ENCODE measurements at regions not wholly inside any gene's neighbourhood (a gene's known extent, or its start where the extent isn't known, plus 50 kb on each side); places are given as distances from the start of the nearest gene placed in this dataset.

GRCh38 chr2:152961351-152961750, 242.9 kb downstream of the ARL6IP6 start:
- DNase-seq, result no peak

- DNase-seq, result peak; percentile 66
These were observed 231.7 kb downstream of the ARL6IP6 start for GRCh38 chr2:152950126-152950525.

GRCh38 chr2:152944099-152944498, 225.7 kb downstream of the ARL6IP6 start:
- no peak for DNase-seq

GRCh38 chr2:152942940-152943440, 224.6 kb downstream of the ARL6IP6 start:
- no peak for DNase-seq

GRCh38 chr2:152930501-152930900, 212.1 kb downstream of the ARL6IP6 start:
- no peak for DNase-seq

GRCh38 chr2:152929628-152930027, 211.2 kb downstream of the ARL6IP6 start:
- DNase-seq, result no peak

- DNase-seq, result peak; percentile 92
These were observed 207.4 kb downstream of the ARL6IP6 start for GRCh38 chr2:152925547-152926448.

GRCh38 chr2:152924722-152925121, 206.3 kb downstream of the ARL6IP6 start:
- no peak for DNase-seq

GRCh38 chr2:152924219-152924618, 205.8 kb downstream of the ARL6IP6 start:
- no peak for DNase-seq

- no peak for DNase-seq
These were observed 202.4 kb downstream of the ARL6IP6 start for GRCh38 chr2:152920846-152921245.

GRCh38 chr2:152910970-152911369, 192.6 kb downstream of the ARL6IP6 start:
- no peak for DNase-seq

GRCh38 chr2:152907046-152907445, 188.6 kb downstream of the ARL6IP6 start:
- DNase-seq, result no peak

- DNase-seq, result no peak
These were observed 175.6 kb downstream of the ARL6IP6 start for GRCh38 chr2:152894051-152894450.

GRCh38 chr2:152890736-152891135, 172.3 kb downstream of the ARL6IP6 start:
- DNase-seq, result no peak

GRCh38 chr2:152883951-152884487, 165.6 kb downstream of the ARL6IP6 start:
- DNase-seq, result no peak

- no peak for DNase-seq
These were observed 163.1 kb downstream of the ARL6IP6 start for GRCh38 chr2:152881527-152881926.

GRCh38 chr2:152879275-152879674, 160.9 kb downstream of the ARL6IP6 start:
- DNase-seq, result no peak

GRCh38 chr2:152875701-152876695, 157.6 kb downstream of the ARL6IP6 start:
- no peak for DNase-seq

GRCh38 chr2:152874955-152875354, 156.5 kb downstream of the ARL6IP6 start:
- DNase-seq, result no peak

- DNase-seq, result no peak
These were observed 151.8 kb downstream of the ARL6IP6 start for GRCh38 chr2:152870239-152870638.

GRCh38 chr2:152867397-152867796, 149.0 kb downstream of the ARL6IP6 start:
- DNase-seq, result no peak

- no peak for DNase-seq
These were observed 146.3 kb downstream of the ARL6IP6 start for GRCh38 chr2:152864601-152865149.

GRCh38 chr2:152863826-152864225, 145.4 kb downstream of the ARL6IP6 start:
- no peak for DNase-seq

Measured in islet precursor cell (in vitro differentiated cells).